SHP77 (cell line): ENCODE measurements at regions not wholly inside any gene's neighbourhood (a gene's known extent, or its start where the extent isn't known, plus 50 kb on each side); places are given as distances from the start of the nearest gene placed in this dataset.
A peak's percentile ranks its signal among the peaks of the same experiment; 100 is the strongest.

Experiments
- DNase-seq, 2 experiments: peaks; one replicate each; lab custom pipeline; 2025; lab: John Stamatoyannopoulos, UW

- no peak for DNase-seq
Measured at GRCh38 chr3:63046152-63046551, 170.9 kb upstream of the CADPS start.

GRCh38 chr3:63046580-63046979 lies 171.4 kb upstream of the CADPS start:
- DNase-seq: no peak

- no peak for DNase-seq
Measured at GRCh38 chr3:63047068-63047467, 171.9 kb upstream of the CADPS start.

GRCh38 chr3:63048367-63049326 lies 173.4 kb upstream of the CADPS start:
- no peak for DNase-seq

- no peak for DNase-seq
Measured at GRCh38 chr3:63050548-63051177, 175.4 kb upstream of the CADPS start.

DNA sequence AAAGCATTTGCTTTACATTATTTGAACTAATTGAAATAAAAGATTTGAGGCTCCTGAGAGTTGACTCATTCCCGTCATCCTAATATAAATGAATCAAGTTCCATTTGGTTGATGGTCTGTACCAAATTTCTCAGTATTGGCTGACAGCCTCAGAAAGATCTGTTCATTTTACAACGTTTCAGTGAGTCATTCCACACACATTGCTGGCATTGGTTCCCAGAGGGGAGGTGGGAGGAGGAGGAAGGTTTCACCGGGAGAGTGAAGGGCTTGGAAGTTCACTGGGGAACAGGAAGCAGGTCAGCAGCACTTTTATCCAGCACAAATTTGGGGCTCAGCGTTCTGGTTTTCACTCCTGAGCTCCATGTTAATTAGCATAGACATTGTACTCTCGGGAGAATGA lies 176.7 kb upstream of the CADPS start:
- DNase-seq: no peak

- DNase-seq: no peak
Measured at GRCh38 chr3:63056932-63057331, 181.7 kb upstream of the CADPS start.

- no peak for DNase-seq
Measured at GRCh38 chr3:63060412-63060811, 185.2 kb upstream of the CADPS start.

DNA sequence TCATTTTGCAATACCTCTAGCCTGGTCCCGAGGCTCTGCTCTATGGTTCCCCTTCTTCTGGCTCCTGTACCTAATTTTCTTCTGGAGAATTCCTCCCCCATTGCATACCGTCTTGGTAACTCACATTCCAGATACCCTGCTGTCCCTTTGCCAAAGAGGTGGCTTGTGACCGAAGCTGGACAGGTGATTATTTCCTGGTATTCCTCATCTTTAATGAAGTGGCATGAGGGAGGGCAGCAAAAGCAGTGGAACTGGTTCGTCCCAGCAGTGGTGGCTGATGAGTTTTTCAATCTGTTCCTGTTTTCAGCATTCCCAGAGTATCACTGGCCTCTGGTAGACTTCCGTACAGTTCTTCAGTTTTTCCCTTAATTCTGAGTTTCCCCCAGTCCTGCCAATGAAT lies 186.2 kb upstream of the CADPS start:
- DNase-seq: no peak

DNA sequence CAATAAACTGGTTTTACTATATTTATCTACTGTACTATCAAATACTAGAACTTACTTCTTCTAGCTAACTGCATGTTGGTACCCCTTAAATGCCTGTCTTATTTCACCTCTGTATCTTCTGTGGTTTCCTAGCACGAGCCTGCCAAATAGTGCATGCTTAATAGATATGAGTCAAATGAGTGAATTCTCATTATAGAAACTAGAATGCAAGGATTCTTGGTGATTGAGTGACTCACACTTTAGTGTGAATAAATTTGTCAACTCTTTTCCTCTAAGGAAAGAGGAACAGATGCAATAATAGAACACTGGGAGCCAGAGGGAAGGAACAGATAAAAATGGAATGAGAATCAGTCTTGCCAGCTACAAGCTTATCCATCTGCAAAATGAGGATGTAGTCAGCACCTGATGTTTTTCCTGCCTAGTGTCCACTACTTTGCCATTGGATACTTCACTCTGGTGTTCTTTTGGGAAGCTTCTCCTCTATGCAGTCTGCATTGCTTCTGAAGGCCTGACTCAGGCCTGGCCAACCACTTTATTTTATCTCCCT lies 189.1 kb upstream of the CADPS start:
- no peak for DNase-seq

GRCh38 chr3:63067999-63068645 lies 192.9 kb upstream of the CADPS start:
- no peak for DNase-seq

GRCh38 chr3:63069806-63070475 lies 194.7 kb upstream of the CADPS start:
- DNase-seq: no peak

GRCh38 chr3:63070476-63070810 lies 195.2 kb upstream of the CADPS start:
- DNase-seq: no peak

DNA sequence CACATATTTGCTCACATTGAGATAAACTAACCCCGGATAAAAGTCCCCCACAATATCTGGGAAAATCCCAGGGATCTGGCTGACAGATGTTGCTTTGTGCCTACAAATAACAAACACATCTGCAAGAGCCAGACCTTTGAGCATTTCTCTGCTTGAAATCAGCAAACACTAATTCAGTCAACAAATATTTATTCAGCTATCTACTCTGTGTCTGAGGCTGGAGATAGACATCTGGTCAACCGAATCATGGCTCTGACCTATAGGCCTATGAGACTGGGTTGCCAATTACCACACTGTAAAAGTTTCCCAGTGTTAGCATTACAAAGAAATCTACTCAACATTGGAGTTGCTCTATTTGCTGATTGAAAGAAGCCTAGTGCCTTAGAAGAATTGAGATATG lies 201.1 kb upstream of the CADPS start:
- peak; percentile 9 to 18 for DNase-seq

DNA sequence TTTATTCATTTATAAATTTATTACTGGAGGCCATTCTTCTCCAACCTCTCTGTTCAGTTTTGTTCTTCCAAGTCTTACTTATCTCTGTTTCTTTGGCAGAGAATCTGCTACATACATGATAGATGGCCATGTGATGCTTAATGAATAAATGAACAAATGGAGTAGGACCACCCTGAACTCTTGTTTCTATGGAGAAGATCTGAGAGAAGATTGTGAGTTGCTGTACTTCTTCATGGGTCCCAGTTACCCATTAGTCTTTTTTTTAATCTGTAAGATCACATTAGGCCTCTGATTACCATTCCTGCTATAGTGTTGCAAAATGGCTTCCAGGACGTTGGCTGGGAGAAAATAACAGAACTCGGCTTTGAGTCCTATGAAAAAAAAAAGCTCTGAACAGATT lies 191.9 kb upstream of the SYNPR start:
- DNase-seq: no peak

DNA sequence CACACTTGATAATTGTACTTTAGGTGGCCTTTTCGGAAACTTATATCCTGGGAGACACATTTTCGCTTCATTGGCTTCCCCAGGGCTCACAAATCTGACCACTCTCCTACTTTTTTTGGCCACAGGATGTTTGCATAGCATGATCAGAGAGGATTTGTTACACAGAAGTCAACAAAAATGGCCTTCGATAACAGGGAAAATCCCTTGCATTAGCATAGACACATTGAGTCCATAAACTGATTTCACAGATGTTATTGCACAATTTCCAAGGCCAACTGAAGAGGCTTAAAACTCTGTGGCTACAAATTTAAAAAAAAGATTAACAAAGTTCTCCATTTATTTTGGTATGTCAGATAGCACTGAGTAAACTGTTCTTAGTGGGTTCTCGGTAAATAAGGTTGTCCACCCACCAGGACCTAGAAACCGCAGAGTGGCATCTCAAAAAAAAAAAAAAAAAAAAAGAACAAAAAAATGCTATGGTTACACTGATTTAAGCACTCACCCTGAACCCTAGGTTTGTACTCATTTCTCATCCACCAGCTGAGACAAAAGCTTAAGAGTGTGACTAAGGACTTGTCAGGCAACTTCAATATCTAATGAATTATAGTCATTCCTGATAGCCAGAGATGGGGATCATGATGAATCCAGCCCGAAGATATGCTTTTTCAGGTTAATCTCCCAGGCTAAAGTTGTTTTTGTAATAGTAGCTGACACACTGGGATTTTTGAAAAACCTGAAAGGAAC lies 188.9 kb upstream of the SYNPR start:
- DNase-seq: no peak

DNA sequence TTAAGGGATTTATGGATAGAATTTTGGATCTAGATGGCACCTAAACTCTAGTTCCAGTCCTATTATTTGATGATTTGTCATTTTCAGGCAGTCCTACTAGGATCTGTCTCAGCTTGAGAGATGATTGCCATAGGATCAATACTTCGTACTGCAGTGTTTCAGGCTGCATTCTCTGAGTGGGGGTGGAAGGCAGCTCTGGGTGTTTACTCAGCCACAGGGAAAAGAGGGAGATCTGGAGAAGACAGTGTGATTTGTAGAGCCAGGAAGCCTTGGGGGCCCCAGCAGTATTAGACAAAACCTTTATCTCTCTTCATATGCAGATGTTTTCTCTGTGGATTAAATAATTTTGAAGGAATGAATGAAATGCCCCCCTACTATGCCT lies 188.4 kb upstream of the SYNPR start:
- DNase-seq: no peak

GRCh38 chr3:63090656-63091055 lies 187.5 kb upstream of the SYNPR start:
- no peak for DNase-seq

GRCh38 chr3:63092515-63092914 lies 185.6 kb upstream of the SYNPR start:
- DNase-seq: no peak

DNA sequence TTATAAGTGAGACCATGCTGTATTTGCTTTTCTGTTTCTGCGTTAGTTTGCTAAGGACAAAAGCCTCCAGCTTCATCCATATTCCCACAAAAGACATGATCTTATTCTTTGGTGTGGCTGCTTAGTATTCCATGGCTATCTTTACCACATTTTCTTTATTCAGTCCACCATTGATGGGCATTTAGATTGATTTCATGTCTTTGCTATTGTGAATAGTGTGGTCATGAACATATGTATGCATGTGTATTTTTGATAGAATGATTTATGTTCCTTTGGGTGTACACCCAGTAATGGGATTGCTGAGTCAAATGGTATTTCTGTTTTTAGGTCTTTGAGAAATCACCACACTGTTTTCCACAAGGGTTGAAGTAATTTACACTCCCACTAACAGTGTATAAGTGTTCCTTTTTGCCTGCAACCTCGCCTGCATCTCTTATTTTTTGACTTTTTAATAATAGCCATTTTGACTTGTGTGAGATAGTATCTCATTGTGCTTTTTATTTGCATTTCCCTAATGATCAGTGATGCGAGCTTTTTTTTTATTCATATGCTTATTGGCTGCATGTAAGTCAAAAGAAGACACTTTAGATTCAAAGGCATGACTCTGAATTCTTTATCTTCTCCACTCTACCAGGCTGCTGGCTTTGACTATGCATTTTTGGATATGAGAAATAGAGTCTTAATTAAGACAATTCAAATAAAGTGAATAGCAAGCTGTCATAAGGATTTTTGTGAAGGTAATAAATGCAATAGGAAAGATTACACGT lies 183.3 kb upstream of the SYNPR start:
- no peak for DNase-seq
